Activated CD4-positive, CD25-positive, alpha-beta regulatory T cell treated with anti-CD3 and anti-CD28 coated beads, Interleukin-2, amount 50 U/mL, for 72 hours (primary cell): ENCODE measurements at regions not wholly inside any gene's neighbourhood (a gene's known extent, or its start where the extent isn't known, plus 50 kb on each side); places are given as distances from the start of the nearest gene placed in this dataset.
"Not testable (repeated sequence)": the region's sequence is repeated elsewhere in the genome, so short reads cannot be mapped to it uniquely, and the experiment has no call there.

ENCODE experiments used
- DNase-seq: peaks from one replicate; pipeline ENCODE4 v3.0.0; 2021

- not testable (repeated sequence) for DNase-seq
Observed at GRCh38 chr7:150047329-150047728, 173.6 kb downstream of the ATP6V0E2 start.

DNA sequence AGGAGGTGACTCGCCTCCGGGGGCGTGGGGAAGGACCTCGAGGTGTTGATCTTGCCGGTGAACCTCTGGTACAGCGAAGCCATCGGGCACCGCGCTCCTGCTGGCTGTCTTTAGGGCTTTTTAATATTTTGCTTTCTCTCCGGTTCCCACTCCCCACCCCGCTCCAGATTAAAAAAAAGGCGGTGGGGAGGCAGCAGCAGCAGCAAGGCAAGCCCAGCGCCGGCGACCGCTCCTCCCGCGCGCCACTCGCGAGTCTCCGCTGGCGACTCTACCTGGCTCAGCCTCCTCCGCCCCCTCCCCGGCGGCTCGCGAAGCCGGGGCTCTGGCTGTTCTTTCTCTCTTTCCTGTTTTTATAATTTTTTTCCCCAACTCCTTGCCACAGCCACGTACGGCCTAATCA lies 174.0 kb downstream of the ATP6V0E2 start:
- not testable (repeated sequence) for DNase-seq

DNA sequence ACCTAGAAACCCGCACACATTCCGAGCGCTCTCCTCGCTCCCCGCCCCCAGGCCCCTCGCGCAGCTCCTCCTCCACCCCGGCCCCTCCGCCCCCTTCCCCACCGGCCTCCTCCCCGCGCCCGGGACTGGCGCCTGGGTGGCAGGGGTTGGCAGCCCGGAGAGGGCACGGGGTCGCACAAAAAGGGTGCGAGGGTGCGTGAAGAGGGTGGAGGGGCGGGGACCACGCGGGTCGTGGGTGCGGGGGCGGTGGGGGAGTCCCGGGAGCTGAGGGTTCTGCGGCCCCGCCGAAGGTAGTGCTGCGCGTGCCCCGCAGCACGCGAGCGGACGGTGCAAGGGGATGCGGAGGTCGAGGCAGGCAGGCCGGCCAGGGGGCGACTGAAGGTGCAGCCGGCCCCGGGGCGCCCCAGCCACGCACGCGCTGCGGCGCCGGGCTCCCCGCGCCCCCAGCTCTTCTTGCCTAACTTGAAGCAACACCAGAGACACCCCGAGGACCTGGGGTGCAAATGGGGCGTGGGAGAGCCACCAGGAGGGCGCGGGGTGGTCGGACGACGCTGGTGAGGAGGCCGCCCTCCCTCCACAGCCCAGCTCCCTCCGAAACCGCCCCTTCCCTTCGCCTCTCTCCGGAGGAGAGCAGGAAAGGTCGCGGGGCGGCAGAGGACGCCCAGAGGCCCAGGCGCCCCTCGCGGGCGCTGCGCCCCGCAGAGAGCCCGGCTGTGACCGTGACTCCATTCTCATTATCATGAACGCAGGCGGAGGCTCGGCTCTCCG lies 174.7 kb downstream of the ATP6V0E2 start:
- not testable (repeated sequence) for DNase-seq

GRCh38 chr7:150049012-150049655 lies 175.4 kb downstream of the ATP6V0E2 start:
- not testable (repeated sequence) for DNase-seq

DNA sequence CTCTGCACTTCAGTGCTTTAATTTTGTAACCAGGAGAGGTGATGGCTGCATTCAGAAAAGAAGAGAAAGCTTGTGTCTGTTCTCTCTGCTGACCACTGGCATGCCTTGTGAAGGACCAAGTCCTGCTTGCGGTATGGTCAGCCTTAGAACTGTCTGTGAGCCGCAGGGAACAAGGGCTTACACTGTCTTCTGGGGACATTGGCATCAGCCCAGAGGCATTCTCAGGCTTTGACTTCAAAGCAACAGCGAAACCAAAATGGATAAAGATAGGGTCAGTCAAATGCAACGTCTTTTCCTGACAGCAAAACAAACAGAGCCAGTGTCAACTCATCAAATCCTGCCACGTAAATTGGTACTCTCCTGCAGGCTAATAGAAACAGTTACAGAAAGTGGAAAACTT lies 179.6 kb downstream of the ATP6V0E2 start:
- DNase-seq: not testable (repeated sequence)

DNA sequence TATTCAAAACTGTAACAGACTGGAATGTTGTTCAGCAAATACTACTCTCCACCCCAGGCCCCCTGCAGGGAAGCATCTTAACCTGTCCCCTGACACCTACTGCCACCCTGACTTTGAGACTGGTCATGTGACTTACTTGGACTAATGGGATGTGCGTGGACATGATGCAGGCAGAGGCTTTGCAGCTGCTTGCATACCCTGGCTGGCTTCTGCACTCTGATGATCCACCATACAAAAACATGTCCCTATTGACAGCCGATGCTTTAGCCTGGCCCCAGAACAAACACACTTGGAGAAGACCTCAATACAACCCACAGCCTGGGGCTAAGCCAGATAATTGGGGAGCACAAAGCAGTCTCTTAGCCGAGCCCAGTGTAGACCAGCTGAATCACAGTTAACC lies 180.5 kb downstream of the ATP6V0E2 start:
- DNase-seq: not testable (repeated sequence)

- DNase-seq: peak; percentile 92
Observed at GRCh38 chr7:150060259-150061221, 186.8 kb downstream of the ATP6V0E2 start.

DNA sequence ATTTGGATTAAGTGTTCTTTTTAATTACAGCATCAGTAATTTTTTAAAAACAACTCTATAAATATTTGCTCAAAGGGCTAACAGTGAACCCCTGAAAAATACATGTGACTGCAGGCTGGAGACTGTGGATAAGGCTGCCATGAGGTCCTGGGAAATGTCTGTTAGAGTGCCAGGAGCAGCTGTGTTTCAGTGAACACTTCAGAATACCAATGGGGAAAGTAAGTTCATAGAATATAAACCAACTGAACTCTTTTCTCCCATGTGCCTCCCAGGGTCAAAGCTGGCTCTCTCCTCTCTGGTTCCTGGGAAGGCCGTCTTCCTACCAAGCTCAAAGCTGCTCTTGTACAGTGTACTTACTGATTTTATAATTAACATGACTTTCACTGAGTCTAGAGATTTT lies 189.4 kb downstream of the ATP6V0E2 start:
- DNase-seq: not testable (repeated sequence)

- DNase-seq: not testable (repeated sequence)
Observed at GRCh38 chr7:150069555-150070313, 196.0 kb downstream of the ATP6V0E2 start.

GRCh38 chr7:150077543-150077942 lies 203.8 kb downstream of the ATP6V0E2 start:
- not testable (repeated sequence) for DNase-seq

DNA sequence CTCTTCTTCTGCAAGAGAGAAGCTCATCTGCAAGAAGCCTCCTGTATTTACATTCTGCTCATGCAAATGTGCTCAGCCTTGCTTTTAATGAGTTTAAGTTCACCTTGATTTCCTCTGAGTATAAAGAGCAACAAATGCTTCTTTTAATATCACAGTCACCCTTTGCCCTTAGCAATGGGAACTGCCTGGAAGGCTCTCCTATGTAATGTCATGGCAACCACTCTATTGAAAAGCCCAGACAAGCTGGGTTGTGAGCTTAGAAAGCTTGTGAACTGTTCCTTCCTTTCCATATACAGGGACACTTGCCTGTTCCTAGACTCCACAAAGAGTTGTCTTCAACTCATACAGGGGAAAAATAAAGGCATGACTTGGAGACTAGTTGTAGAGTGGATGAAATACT lies 208.1 kb downstream of the ATP6V0E2 start:
- DNase-seq: not testable (repeated sequence)

GRCh38 chr7:150084724-150085123 lies 211.0 kb downstream of the ATP6V0E2 start:
- not testable (repeated sequence) for DNase-seq

DNA sequence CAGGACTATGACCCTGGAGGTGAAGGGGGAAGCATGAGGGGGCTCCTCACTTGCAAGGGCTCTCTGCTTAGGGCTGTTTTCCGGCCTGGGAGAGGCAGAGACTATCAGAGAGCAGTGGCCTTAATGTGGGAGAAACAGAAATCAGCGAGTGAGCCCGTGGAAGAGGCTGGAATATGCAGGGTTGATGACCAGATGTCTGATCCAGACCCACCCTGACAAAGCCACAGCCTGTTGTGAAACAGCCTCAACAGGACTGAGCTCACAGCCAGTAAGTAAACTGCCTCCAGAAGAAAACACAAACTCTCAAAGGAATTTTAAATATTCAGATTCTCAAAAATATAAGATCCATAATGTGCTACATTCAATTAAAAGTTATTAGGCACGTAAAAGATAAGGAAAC lies 213.7 kb downstream of the ATP6V0E2 start:
- not testable (repeated sequence) for DNase-seq

DNA sequence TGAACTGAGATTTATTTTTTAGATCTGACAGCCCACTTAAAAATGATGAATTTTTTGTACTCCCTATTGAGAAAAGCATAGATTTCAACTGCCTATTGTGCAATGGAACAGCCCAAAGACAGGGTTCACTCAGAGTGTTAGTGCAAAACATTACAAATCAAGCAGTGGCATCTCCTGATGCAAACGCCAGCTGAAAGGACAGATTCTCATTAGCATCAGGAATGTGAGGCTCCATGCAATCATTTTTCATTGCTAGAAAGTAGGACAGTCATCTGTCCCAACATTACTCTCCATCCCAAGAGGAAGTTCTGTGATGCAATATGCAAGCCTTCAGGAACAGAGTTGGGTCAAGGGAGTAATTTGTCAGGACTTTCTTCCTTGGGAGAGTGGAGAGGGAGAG lies 215.4 kb downstream of the ATP6V0E2 start:
- DNase-seq: not testable (repeated sequence)

DNA sequence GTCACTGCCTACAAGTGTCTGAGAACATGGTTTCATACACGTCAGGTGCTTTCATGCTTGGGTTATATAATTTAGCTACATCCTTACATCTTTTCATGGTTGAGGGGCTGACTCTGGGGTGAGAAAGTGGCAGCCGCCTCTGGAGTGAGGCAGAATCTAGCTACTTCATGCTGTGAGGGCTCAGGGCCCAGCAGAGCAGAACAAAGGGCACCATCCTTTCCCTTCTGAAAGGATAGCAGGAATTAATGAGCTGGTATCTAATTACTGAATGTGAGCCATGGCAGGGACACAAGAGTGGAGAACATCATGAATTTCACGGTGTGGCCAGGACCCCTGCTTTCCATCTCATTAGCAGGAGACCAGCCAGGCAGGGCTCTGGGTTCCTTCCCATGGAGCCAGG lies 217.0 kb downstream of the ATP6V0E2 start:
- DNase-seq: not testable (repeated sequence)

DNA sequence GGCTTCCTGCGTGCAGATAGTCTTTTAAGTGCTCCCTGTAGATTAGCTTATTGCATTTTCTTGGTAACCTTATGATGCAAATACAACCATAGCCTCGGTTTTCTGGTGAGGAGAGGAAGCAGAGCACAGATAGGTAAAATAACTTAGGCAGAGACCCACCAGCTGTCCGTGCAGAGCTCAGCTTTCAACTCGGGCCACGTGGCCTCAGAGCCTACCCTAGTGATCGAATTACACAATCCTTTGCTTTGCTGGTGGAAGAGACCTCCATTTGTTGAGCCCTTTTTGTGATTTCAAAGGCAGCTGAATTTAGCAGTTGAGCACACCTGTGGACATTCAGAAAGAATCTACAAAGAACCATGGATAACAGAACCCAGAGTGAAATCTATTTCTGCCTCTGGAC lies 220.1 kb downstream of the ATP6V0E2 start:
- not testable (repeated sequence) for DNase-seq

DNA sequence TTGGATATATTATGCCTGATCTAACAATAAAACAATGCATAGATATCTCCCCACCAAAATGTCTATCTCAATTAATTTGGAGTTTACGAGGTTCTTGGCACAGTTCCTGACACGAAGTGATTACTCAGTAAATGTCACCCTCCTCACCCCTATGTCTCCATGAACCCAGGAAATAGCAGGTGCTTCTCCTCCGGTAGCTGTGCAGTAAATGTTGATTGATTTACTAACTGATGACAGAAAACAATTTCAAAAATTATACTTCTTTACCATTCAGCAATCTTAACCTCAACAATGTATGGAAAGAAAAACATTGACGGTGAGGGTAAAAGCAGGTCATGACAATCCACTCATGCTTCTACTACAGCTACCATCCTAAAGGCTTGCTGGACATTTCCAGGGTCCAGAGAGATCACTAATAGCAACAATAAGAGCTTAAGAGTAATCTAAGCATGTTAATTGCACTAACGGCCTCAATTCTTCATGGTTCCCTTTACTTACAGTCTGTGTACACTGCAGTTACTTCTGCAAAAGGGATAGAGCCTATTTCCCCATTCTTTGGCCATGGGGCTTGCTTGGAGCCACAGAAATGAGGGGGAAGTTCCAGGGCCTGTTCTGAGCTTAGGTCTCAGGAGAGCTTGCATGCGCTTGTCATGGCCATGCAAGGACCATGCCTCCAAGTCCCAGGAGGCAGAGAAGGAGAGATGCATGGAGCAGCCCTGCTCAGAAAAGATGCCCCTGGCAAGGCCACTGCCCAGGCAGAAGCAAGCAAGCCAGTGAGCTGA lies 222.6 kb downstream of the ATP6V0E2 start:
- not testable (repeated sequence) for DNase-seq

DNA sequence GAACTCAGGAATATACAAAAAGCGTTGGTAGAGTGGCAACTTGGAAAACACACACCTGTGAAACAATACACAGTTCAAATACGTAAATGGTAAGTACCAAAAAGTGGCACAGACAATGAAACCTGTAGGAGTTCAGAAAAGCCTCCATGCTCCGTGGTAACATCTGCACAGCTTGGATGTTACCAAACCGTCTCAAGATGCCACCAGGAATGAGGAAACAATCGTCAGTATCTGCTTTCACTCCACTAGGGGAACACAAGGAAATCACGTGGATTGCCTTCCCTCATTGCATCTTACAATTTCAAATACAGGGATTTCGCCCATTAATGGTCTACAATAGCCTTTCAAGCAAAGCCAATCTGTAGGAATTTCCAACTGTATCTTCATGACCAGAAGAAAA lies 224.6 kb upstream of the LRRC61 start:
- DNase-seq: not testable (repeated sequence)

GRCh38 chr7:150101282-150101681 lies 221.9 kb upstream of the LRRC61 start:
- DNase-seq: not testable (repeated sequence)

DNA sequence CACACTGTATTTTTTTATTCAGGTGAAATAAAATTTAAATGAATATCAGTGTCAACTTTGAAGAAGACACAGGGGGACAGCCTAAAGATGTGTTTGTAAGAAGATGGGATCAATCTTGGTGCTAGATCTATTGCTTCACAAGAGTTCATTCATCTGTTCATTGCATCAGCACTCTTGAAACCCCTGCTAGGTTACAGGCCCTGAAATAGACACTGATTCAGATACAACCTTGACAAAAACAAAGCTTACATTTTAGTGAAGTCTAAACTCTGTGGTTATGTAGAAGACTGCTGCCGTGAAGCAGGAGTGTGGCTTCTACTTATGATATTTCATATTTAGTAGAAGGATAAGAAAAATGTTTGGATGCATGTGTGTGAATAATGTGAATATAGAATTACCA lies 215.9 kb upstream of the LRRC61 start:
- not testable (repeated sequence) for DNase-seq

DNA sequence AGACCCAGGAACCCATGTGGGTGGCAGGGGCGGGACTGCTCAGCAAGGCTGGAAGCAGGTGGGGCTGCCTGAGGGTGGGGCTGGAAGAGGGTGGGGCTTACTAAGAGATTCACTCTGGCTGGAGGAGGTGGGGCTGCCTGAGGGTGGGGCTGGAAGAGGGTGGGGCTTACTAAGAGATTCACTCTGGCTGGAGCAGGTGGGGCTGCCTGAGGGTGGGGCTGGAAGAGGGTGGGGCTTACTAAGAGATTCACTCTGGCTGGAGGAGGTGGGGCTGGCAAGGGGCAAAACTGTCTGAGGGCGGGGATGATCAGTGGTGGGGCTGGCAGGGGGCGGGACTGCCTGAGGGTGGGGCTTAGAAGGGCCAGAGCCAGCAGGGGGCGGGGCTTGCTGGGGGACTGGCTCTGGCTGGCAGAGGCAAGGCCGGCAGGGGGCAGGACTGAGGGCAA lies 212.8 kb upstream of the LRRC61 start:
- DNase-seq: not testable (repeated sequence)
